HG02588 (cell line): ENCODE measurements at regions not wholly inside any gene's neighbourhood (a gene's known extent, or its start where the extent isn't known, plus 50 kb on each side); places are given as distances from the start of the nearest gene placed in this dataset.
"Not testable (repeated sequence)": the region's sequence is repeated elsewhere in the genome, so short reads cannot be mapped to it uniquely, and the experiment has no call there.

Experiments used
- ATAC-seq: cut with Tn5 transposase; IDR thresholded peaks from one replicate; pipeline ENCODE4 v1.9.1; 2021; ENCODE audit warnings: mild to moderate bottlenecking, moderate library complexity; ENCODE audit not compliant: unreplicated experiment

GRCh38 chr1:37159102-37159501, 124.8 kb upstream of the GRIK3 start:
- no peak for ATAC-seq

- no peak for ATAC-seq
These were observed 126.9 kb upstream of the GRIK3 start for GRCh38 chr1:37161171-37161570.

- no peak for ATAC-seq
These were observed 127.7 kb upstream of the GRIK3 start for GRCh38 chr1:37162059-37162458.

- ATAC-seq: no peak
These were observed 131.7 kb upstream of the GRIK3 start for GRCh38 chr1:37166005-37166404.

- ATAC-seq: no peak
These were observed 133.2 kb upstream of the GRIK3 start for GRCh38 chr1:37167479-37167878.

- ATAC-seq: no peak
These were observed 134.9 kb upstream of the GRIK3 start for GRCh38 chr1:37169241-37169640.

- no peak for ATAC-seq
These were observed 135.5 kb upstream of the GRIK3 start for GRCh38 chr1:37169743-37170275.

GRCh38 chr1:37171691-37172090, 137.4 kb upstream of the GRIK3 start:
- ATAC-seq: no peak

- ATAC-seq: no peak
These were observed 140.0 kb upstream of the GRIK3 start for GRCh38 chr1:37174341-37174740.

- ATAC-seq: no peak
These were observed 140.6 kb upstream of the GRIK3 start for GRCh38 chr1:37174876-37175275.

GRCh38 chr1:37175666-37176215, 141.4 kb upstream of the GRIK3 start:
- no peak for ATAC-seq

GRCh38 chr1:37176269-37176668, 142.0 kb upstream of the GRIK3 start:
- ATAC-seq: no peak

- ATAC-seq: no peak
These were observed 143.0 kb upstream of the GRIK3 start for GRCh38 chr1:37177230-37177864.

- ATAC-seq: no peak
These were observed 147.1 kb upstream of the GRIK3 start for GRCh38 chr1:37181425-37181824.

GRCh38 chr1:37184789-37185188, 150.5 kb upstream of the GRIK3 start:
- no peak for ATAC-seq

GRCh38 chr1:37186246-37186756, 152.0 kb upstream of the GRIK3 start:
- ATAC-seq: no peak

- ATAC-seq: no peak
These were observed 154.8 kb upstream of the GRIK3 start for GRCh38 chr1:37189111-37189510.

- ATAC-seq: no peak
These were observed 163.1 kb upstream of the GRIK3 start for GRCh38 chr1:37197411-37197810.

GRCh38 chr1:37214305-37214704, 180.0 kb upstream of the GRIK3 start:
- ATAC-seq: not testable (repeated sequence)

- ATAC-seq: no peak
These were observed 199.3 kb upstream of the GRIK3 start for GRCh38 chr1:37233606-37234005.

GRCh38 chr1:37234941-37235418, 200.7 kb upstream of the GRIK3 start:
- ATAC-seq: no peak

GRCh38 chr1:37237948-37238347, 203.6 kb upstream of the GRIK3 start:
- no peak for ATAC-seq
